Adrenal gland (tissue), 9 donors: ENCODE measurements at regions not wholly inside any gene's neighbourhood (a gene's known extent, or its start where the extent isn't known, plus 50 kb on each side); places are given as distances from the start of the nearest gene placed in this dataset.

Experiments
- DNase-seq, 7 donors: peaks; one replicate each; pipeline ENCODE4 v3.0.0-alpha.2; 2019 to 2020
- H3K27ac ChIP-seq, 5 donors: fragments of 200-600 bp; sonication (generic) in 4 of 5; 1 replicate in 3 of 5; 2 replicates in 2 of 5; pipeline versions ENCODE4 v1.5.1 to v1.8.0; 2016 to 2020; ENCODE audit warnings: mild to moderate bottlenecking in 1 of 5
- H3K27me3 ChIP-seq: fragments of 200-600 bp; 2 replicates; pipeline ENCODE4 v1.8.0; 2021
- H3K36me3 ChIP-seq, 2 donors: fragments of 200-600 bp; replicated peaks in 1 of 2; 1 replicate in 1 of 2; 2 replicates in 1 of 2; pipeline versions ENCODE4 v1.5.1 to v1.8.0; 2018 to 2022
- H3K4me1 ChIP-seq, 2 donors: fragments of 200-600 bp; replicated peaks in 1 of 2; 1 replicate in 1 of 2; 2 replicates in 1 of 2; pipeline versions ENCODE4 v1.5.1 to v1.8.0; 2018 to 2021
- H3K4me3 ChIP-seq, 4 donors: fragments of 200-600 bp; sonication (generic) in 3 of 4; one replicate each; pipeline ENCODE4 v1.5.1; 2016 to 2018
- H3K9me3 ChIP-seq, 3 donors: fragments of 200-600 bp; sonication (generic) in 1 of 3; replicated peaks in 1 of 3; 1 replicate in 2 of 3; 2 replicates in 1 of 3; pipeline versions ENCODE4 v1.5.1 to v1.8.0; 2016 to 2021
- CTCF ChIP-seq, 6 experiments: fragments of 450-650 bp in 4 of 6; fragments of 200-600 bp in 2 of 6; sonication (generic) in 1 of 6; IDR thresholded peaks; 1 replicate in 5 of 6; 2 replicates in 1 of 6; pipeline versions ENCODE4 v1.5.1 to v1.8.0; 2016 to 2021; ENCODE audit warnings: antibody characterized with exemption in 6 of 6, mild to moderate bottlenecking in 2 of 6, moderate library complexity in 1 of 6
- POLR2A ChIP-seq, 2 donors: fragments of 450-650 bp; IDR thresholded peaks; one replicate each; pipeline ENCODE4 v1.6.1; 2017; ENCODE audit warnings: antibody characterized with exemption in 2 of 2, mild to moderate bottlenecking in 2 of 2, moderate library complexity in 1 of 2
- WGBS, 4 donors: extraction: QIAGEN DNeasy Blood & Tissue Kit in 2 of 4; methylation state at CpG; one replicate each; pipeline versions ENCODE4 v1.1.5 to v1.1.7; 2013 to 2017; 5-methylcytosine and 5-hydroxymethylcytosine counted together
- intact Hi-C, 2 donors: fragments of 100-400 bp; cut with DNase I; formaldehyde crosslinking; loops; one replicate each; pipeline versions ENCODE4 v1.14.1 to v1.15.0; 2022 to 2023
- donor health status: healthy with polysubstance abuse.
- donor health status: Bipolar disorder and iron deficiency.
- donor health status: DM: yes; HTN: yes; CAD: no.
- donor health status: DM: no; HTN: no; CAD: no.
- donor health status: DM: no; HTN: no; CAD: no.

DNA sequence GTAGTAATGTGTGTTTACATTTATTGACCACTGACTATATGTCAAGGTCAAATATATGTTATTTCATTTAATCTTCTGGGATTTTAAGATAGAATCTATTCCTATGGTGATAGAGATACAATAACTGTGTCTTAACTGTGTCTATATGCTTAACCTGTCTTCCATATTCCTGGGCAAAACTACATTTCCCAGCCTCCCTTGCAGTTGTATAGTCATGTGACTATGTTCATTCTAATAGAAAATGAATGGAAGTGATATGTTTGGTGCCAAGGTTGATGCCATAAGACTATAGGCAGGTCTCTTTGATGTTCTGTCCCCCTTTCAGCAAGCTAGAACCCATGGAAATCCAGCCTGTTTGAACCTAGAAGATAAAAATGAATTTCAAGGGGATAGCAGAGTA, 258.8 kb upstream of the PDZRN3 start:
- Histone ChIP-seq H3K36me3 (no peaks in the 10 kb centered on the region), H3K4me3 (no peak overlapping the region), H3K27ac (no peak overlapping the region), H3K27me3 (no peaks in the 10 kb centered on the region), H3K4me1 (no peaks in the 10 kb centered on the region), H3K9me3 (no peaks in the 10 kb centered on the region)
- intact Hi-C loops, result no loop called here
- no peak for TF ChIP-seq POLR2A (IDR thresholded peaks at IDR 0.05)
- no peak for TF ChIP-seq CTCF (IDR thresholded peaks at IDR 0.05)
- DNase-seq, result no peak

DNA sequence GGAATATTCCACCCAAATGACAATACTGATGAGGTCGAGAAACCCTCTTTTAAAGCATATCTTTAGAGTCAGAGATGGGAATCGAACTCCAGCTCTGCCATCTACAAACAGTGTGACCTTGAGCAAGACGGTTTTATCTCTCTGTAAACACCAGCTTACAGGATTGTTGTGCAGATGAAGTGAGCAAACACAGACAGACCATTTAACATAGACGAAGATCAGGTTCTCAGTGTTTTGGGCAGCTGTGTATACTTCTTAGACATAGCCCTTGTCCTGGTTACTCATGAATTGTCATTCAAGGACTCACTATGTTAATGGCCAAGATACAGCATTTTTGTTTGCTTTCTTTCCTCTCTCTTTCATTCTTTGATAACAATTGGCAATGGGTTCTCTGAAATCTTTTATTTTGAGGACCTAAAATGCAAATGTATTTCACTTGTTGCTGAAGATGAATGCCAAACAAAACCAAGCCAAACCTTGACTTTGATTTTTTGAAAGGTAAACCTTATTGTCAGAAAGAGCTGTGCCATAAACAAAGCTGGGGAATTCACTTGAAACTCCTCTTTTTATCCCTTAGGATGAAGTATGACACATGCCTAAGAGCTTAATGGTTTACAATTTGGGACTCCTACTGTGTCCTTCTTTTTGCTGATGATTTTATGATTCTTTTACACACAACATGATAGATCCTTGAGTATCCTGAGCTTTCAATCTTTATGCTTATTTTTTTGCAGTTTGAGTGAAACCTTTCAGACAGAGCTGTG, 250.0 kb upstream of the PDZRN3 start:
- Histone ChIP-seq H3K4me3 (no peak overlapping the region), H3K9me3 (no peaks in the 10 kb centered on the region), H3K27me3 (no peaks in the 10 kb centered on the region), H3K27ac (peak overlapping the region in 3 of 5 donors; percentile 26 to 61 (median 55)), H3K4me1 (peaks cover 7 to 10% of the 10 kb centered on the region in 2 donors), H3K36me3 (no peaks in the 10 kb centered on the region)
- DNase-seq, result peak in 1 of 7 donors; percentile 18
- TF ChIP-seq CTCF (IDR thresholded peaks at IDR 0.05) (no peak), POLR2A (IDR thresholded peaks at IDR 0.05) (no peak)
- WGBS, 4 donors, result 32 to 42% (median 38%) methylated on average over 4 of the region's 4 CpGs
- intact Hi-C loops, result no loop called here

DNA sequence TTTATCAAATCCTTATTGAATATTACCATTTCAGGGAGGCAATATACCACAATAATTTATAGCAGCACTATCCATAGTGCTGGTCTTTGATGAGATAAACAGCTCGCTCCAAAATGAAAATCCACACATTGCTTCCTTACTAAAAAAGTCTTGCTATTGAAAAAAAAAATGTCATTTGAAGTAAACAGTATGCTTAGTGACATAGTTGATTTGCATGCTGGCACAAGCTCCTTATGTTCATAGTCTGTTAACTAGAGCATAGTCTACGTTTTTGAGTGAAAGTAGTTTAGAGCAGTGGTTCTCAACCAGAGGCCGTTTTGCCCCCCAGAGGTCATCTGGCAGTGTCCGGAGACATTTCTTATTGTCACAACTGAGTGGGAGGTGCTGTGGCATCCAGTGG, 249.4 kb upstream of the PDZRN3 start:
- Histone ChIP-seq H3K4me3 (no peak overlapping the region), H3K4me1 (peaks cover 7 to 10% of the 10 kb centered on the region in 2 donors), H3K27ac (peak overlapping the region in 3 of 5 donors; percentile 26 to 61 (median 55)), H3K9me3 (no peaks in the 10 kb centered on the region), H3K36me3 (no peaks in the 10 kb centered on the region), H3K27me3 (no peaks in the 10 kb centered on the region)
- DNase-seq, result peak in 3 of 7 donors; percentile 13 to 33 (median 23)
- TF ChIP-seq CTCF (IDR thresholded peaks at IDR 0.05) (no peak), POLR2A (IDR thresholded peaks at IDR 0.05) (no peak)
- intact Hi-C loops, result no loop called here
- WGBS, 4 donors, result 26 to 35% (median 34%) methylated on average over 4 of the region's 4 CpGs

DNA sequence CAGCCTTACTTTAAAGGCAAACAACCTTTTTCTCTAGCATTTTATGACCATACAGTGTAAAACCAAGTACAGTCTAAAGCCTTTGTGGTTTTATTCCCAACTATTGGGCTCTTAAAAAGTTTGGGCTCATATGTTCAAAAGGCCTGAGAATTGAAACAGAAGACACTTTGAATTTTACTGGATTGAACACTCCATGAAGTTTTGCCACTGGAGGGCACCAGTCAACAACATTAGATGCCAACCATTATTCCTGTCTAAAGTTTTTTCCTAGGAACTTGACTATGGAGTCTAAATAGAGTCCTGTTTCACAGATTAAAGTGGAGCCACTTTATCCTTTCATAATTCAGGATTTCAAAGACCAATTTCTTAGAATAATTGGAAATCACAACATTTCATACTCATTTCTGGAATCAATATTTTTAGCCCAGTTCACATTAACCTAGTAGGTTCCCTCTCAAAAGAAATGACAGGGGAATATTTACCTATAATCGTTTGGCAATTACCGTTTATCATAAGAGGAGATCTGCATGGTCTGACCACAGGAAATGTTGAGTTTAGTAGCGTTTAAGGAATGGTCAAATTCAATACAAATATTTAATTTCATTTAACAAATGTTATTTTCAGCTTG, 244.1 kb upstream of the PDZRN3 start:
- intact Hi-C loops, result no loop called here
- H3K36me3 ChIP-seq, result no peaks in the 10 kb centered on the region
- H3K9me3 ChIP-seq, result no peaks in the 10 kb centered on the region
- WGBS, 4 donors, result 55 to 71% (median 62%) methylated on average over 3 of the region's 3 CpGs
- H3K27ac ChIP-seq, result no peak overlapping the region
- peaks cover 0 to 1% of the 10 kb centered on the region in 2 donors for H3K4me1 ChIP-seq
- TF ChIP-seq CTCF (IDR thresholded peaks at IDR 0.05) (peak; percentile 43 to 69 (median 64)), POLR2A (IDR thresholded peaks at IDR 0.05) (no peak)
- H3K27me3 ChIP-seq, result no peaks in the 10 kb centered on the region
- DNase-seq, result peak; percentile 23 to 81 (median 52)
- H3K4me3 ChIP-seq, result no peak overlapping the region
